ENCODE measurements at regions not wholly inside any gene's neighbourhood (a gene's known extent, or its start where the extent isn't known, plus 50 kb on each side); places are given as distances from the start of the nearest gene placed in this dataset.

DNA sequence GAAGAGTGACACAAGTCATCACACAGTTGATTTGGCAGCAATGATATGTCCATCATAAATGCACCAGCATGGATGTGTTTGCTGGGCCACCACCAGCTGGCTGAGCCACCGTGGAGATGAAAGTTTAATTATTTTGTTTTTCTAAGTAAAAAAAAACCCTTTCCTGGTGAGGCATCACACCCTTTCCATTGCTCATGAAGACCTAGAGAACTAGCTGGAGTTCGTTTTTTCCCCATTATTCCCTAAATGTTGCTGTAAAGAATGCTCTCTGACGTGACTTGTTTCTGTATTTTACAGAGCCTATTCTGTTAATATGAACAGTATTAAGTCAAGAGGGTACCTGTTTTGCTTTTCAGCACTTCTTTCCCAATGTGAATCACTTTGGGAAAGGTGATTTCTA lies 257.9 kb downstream of the MSRB3 start:
- WGBS, 2 donors = 73 to 76% methylated on average over 3 of the region's 3 CpGs
- DNase-seq (ENCODE audit: low spot score in 2 of 2) = no peak
- Histone ChIP-seq H3K27me3 (no peaks in the 10 kb centered on the region), H3K4me3 (no peak overlapping the region), H3K36me3 (no peaks in the 10 kb centered on the region), H3K9me3 (peaks cover 0 to 32% (median 11%) of the 10 kb centered on the region in 4 donors), H3K27ac (peak overlapping the region in 1 of 4 donors; percentile 49), H3K4me1 (peaks cover 0 to 21% (median 0%) of the 10 kb centered on the region in 4 donors)
- TF ChIP-seq EP300 (IDR thresholded peaks at IDR 0.05) = no peak
- TF ChIP-seq POLR2A (IDR thresholded peaks at IDR 0.05) = no peak
- TF ChIP-seq, protein P1, sequence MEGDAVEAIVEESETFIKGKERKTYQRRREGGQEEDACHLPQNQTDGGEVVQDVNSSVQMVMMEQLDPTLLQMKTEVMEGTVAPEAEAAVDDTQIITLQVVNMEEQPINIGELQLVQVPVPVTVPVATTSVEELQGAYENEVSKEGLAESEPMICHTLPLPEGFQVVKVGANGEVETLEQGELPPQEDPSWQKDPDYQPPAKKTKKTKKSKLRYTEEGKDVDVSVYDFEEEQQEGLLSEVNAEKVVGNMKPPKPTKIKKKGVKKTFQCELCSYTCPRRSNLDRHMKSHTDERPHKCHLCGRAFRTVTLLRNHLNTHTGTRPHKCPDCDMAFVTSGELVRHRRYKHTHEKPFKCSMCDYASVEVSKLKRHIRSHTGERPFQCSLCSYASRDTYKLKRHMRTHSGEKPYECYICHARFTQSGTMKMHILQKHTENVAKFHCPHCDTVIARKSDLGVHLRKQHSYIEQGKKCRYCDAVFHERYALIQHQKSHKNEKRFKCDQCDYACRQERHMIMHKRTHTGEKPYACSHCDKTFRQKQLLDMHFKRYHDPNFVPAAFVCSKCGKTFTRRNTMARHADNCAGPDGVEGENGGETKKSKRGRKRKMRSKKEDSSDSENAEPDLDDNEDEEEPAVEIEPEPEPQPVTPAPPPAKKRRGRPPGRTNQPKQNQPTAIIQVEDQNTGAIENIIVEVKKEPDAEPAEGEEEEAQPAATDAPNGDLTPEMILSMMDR (IDR thresholded peaks at IDR 0.05) = no peak

DNA sequence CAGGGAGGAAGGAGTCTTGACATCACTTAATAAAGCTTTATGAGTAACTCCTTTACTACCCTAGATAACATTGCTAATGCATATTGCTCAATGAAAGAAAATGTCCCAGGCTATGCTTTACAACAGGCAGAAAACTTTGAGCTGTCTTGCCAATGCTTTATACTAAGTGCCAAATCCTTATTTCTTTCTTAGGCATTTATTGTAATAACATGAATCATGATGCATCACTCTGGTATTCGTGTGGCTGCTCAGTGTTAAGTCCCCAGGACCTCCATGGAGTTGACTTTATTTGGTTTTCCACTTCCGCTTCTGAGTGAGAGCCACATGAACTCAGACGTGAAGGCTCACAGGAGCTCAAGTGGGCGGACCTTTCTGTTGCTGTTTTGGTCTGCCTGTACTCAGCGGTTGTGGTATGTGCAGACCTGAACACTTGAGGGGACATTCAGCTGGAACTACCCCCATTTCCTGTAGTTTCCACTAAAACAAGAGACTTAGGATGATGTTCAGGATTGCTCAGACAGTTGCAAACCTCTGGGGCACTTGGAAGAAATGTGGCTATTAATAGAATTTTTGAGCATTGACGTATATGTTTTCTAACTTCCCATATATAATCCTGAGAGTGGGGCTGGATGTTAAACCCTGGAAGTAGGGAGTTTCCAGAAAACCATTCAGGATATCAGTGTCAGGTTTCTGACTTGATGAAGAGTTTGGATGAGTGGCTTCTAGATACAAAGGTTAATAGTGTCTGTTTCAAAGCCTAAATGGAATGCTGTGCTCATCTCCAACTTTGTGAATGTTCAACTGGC lies 258.6 kb downstream of the MSRB3 start:
- no peak overlapping the region for H3K4me3 ChIP-seq
- peak overlapping the region in 1 of 4 donors; percentile 49 for H3K27ac ChIP-seq
- DNase-seq (ENCODE audit: low spot score in 2 of 2) = peak in 1 of 2 donors; percentile 14
- peaks cover 0 to 35% (median 11%) of the 10 kb centered on the region in 4 donors for H3K9me3 ChIP-seq
- H3K4me1 ChIP-seq = peaks cover 0 to 21% (median 0%) of the 10 kb centered on the region in 4 donors
- WGBS, 2 donors = 30 to 34% methylated on average over 6 of the region's 6 CpGs
- H3K36me3 ChIP-seq = no peaks in the 10 kb centered on the region
- H3K27me3 ChIP-seq = no peaks in the 10 kb centered on the region
- TF ChIP-seq, protein P1 (IDR thresholded peaks at IDR 0.05) = no peak
- TF ChIP-seq POLR2A (IDR thresholded peaks at IDR 0.05) = no peak
- TF ChIP-seq EP300 (IDR thresholded peaks at IDR 0.05) = peak in 1 of 2 donors; percentile 42

DNA sequence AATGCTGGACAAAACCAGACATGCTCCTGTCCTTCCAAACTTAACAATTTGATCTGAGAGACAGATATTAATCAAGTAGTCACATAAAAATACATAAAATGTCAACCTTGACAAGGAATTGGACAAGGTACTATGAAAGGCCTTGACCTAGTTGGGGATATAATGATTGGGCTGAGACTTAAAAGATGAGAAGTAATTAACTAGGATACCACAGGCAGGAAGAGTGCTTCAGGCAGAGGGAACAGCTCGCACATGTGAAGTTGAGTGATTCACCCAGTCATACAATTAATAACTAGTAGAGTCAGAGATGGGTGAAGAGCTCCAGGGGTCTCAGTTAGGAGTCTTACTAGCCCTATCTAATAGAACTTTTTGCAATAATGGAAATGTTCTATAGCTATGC lies 259.5 kb downstream of the MSRB3 start:
- DNase-seq (ENCODE audit: low spot score in 2 of 2) = no peak

DNA sequence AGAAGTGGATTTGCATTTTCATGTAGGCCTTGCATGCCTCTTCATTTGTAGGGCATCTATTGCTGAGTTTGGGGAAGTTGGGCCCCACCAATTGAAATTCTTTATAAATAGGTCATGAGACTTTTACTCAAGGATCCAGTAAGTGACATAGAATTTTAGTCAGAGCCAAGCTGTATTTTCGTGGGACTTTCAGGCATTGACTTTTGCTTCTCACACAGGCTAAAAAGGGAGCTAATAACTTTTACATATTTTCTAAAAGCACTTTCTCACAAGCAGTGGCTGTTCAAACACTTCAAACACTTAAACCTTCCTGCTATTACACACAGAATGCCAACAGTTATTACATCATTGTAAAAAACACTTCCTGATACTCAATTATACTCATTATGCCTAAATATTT lies 260.5 kb downstream of the MSRB3 start:
- 76 to 89% methylated on average over 1 of the region's 1 CpG for WGBS, 2 donors
- TF ChIP-seq POLR2A (IDR thresholded peaks at IDR 0.05) = no peak
- TF ChIP-seq, protein P1 (IDR thresholded peaks at IDR 0.05) = no peak
- no peak for TF ChIP-seq EP300 (IDR thresholded peaks at IDR 0.05)
- H3K27ac ChIP-seq = no peak overlapping the region

More for the DNA sequence above, 259.5 kb downstream of the MSRB3 start:
- TF ChIP-seq, protein P1 (IDR thresholded peaks at IDR 0.05) = no peak
- TF ChIP-seq EP300 (IDR thresholded peaks at IDR 0.05) = no peak
- TF ChIP-seq POLR2A (IDR thresholded peaks at IDR 0.05) = no peak
- 95 to 100% methylated on average over 1 of the region's 1 CpG for WGBS, 2 donors
- Histone ChIP-seq H3K9me3 (peaks cover 0 to 35% (median 11%) of the 10 kb centered on the region in 4 donors), H3K27me3 (no peaks in the 10 kb centered on the region), H3K4me1 (peaks cover 0 to 13% (median 0%) of the 10 kb centered on the region in 4 donors), H3K27ac (no peak overlapping the region), H3K36me3 (no peaks in the 10 kb centered on the region), H3K4me3 (no peak overlapping the region)

DNA sequence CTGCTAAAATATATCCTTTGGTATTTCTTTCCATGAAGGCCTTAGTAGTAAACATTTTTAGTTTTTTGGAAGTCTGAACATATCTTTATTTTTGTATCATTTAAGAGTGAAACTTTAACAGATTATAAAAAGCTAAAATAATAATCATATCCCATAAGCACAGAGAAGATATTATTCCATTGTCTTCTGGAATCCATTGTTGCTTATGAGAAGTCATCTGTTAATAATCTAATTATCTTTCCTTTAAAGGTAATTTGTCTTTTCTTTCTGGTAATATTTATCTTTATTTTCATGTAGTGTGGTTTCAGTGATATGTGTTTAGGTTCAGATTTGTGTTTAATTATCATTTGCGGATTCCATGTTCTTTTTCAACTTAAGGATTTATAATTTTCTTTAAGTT lies 261.7 kb downstream of the MSRB3 start:
- Histone ChIP-seq H3K9me3 (peaks cover 0 to 35% (median 11%) of the 10 kb centered on the region in 4 donors), H3K4me3 (no peak overlapping the region), H3K36me3 (no peaks in the 10 kb centered on the region), H3K27me3 (no peaks in the 10 kb centered on the region), H3K4me1 (no peaks in the 10 kb centered on the region), H3K27ac (no peak overlapping the region)
- DNase-seq (ENCODE audit: low spot score in 2 of 2) = no peak
- TF ChIP-seq, protein P1 (IDR thresholded peaks at IDR 0.05) = no peak
- 98% methylated on average over 1 of the region's 1 CpG for WGBS, 2 donors

More for the DNA sequence above, 260.5 kb downstream of the MSRB3 start:
- Histone ChIP-seq H3K27me3 (no peaks in the 10 kb centered on the region), H3K36me3 (no peaks in the 10 kb centered on the region), H3K4me3 (no peak overlapping the region), H3K9me3 (peaks cover 0 to 35% (median 11%) of the 10 kb centered on the region in 4 donors), H3K4me1 (peaks cover 0 to 2% (median 0%) of the 10 kb centered on the region in 4 donors)
- no peak for DNase-seq (ENCODE audit: low spot score in 2 of 2)
